H9 (cell line): ENCODE measurements at regions not wholly inside any gene's neighbourhood (a gene's known extent, or its start where the extent isn't known, plus 50 kb on each side); places are given as distances from the start of the nearest gene placed in this dataset.

ENCODE experiments used
- DNase-seq: peaks from one replicate; pipeline ENCODE4 v3.0.0-alpha.2; 2017
- H2AFZ ChIP-seq: one replicate; pipeline ENCODE4 v1.6.1; 2013; ENCODE audit warnings: mild to moderate bottlenecking, low read length, control low read depth, moderate library complexity
- H2AK5ac ChIP-seq: 2 replicates; pipeline ENCODE4 v1.6.1; 2013; ENCODE audit warnings: low read length, control low read depth, mixed read lengths; ENCODE audit not compliant: insufficient read length
- H2BK120ac ChIP-seq: one replicate; pipeline ENCODE4 v1.6.1; 2013; ENCODE audit warnings: low read depth, mild to moderate bottlenecking, low read length, control low read depth, inconsistent platforms; ENCODE audit not compliant: poor library complexity, severe bottlenecking
- H2BK12ac ChIP-seq: 2 replicates; pipeline ENCODE4 v1.6.1; 2013; ENCODE audit warnings: low read length, control low read depth, mixed read lengths, low read depth; ENCODE audit not compliant: insufficient read length
- H2BK15ac ChIP-seq: 2 replicates; pipeline ENCODE4 v1.6.1; 2013; ENCODE audit warnings: low read depth, low read length, control low read depth
- H2BK20ac ChIP-seq: one replicate; pipeline ENCODE4 v1.6.1; 2013; ENCODE audit warnings: low read depth, mild to moderate bottlenecking, low read length, control low read depth, inconsistent platforms; ENCODE audit not compliant: poor library complexity, severe bottlenecking
- H2BK5ac ChIP-seq: 2 replicates; pipeline ENCODE4 v1.6.1; 2013; ENCODE audit warnings: low read length, control low read depth, mixed read lengths; ENCODE audit not compliant: insufficient read length
- H3K14ac ChIP-seq: 2 replicates; pipeline ENCODE4 v1.6.1; 2013; ENCODE audit warnings: low read length, control low read depth; ENCODE audit not compliant: insufficient read depth
- H3K18ac ChIP-seq: 2 replicates; pipeline ENCODE4 v1.6.1; 2013; ENCODE audit warnings: low read depth, mild to moderate bottlenecking, mixed read lengths, low read length, control low read depth; ENCODE audit not compliant: insufficient read length
- H3K23ac ChIP-seq: 2 replicates; pipeline ENCODE4 v1.6.1; 2013; ENCODE audit warnings: low read length, control low read depth, mixed read lengths, low read depth; ENCODE audit not compliant: insufficient read length
- H3K23me2 ChIP-seq: 2 replicates; pipeline ENCODE4 v1.6.1; 2013; ENCODE audit warnings: low read depth, mild to moderate bottlenecking, mixed read lengths, low read length, control low read depth; ENCODE audit not compliant: insufficient read length, poor library complexity, severe bottlenecking
- H3K27ac ChIP-seq: 2 replicates; pipeline ENCODE4 v1.5.1; 2013; ENCODE audit warnings: low read length, control low read depth, mixed read lengths, low read depth; ENCODE audit not compliant: insufficient read length
- H3K27me3 ChIP-seq: 2 replicates; pipeline ENCODE4 v1.6.1; 2013; ENCODE audit warnings: low read length, control low read depth, inconsistent platforms; ENCODE audit not compliant: insufficient read depth
- H3K4ac ChIP-seq: 2 replicates; pipeline ENCODE4 v1.6.1; 2013; ENCODE audit warnings: low read depth, mild to moderate bottlenecking, control low read depth, inconsistent platforms, low read length, moderate library complexity
- H3K4me1 ChIP-seq: 2 replicates; pipeline ENCODE4 v1.6.1; 2013; ENCODE audit warnings: low read length, control low read depth, inconsistent platforms; ENCODE audit not compliant: insufficient read depth
- H3K4me2 ChIP-seq: 2 replicates; pipeline ENCODE4 v1.6.1; 2013; ENCODE audit warnings: low read length, control low read depth, mixed read lengths; ENCODE audit not compliant: insufficient read length, insufficient read depth
- H3K56ac ChIP-seq: 2 replicates; pipeline ENCODE4 v1.6.1; 2013; ENCODE audit warnings: low read depth, mild to moderate bottlenecking, mixed read lengths, low read length, control low read depth; ENCODE audit not compliant: insufficient read length
- H3K79me1 ChIP-seq: 2 replicates; pipeline ENCODE4 v1.6.1; 2013; ENCODE audit warnings: low read depth, mild to moderate bottlenecking, moderate library complexity, low read length, control low read depth, inconsistent platforms; ENCODE audit not compliant: insufficient read depth, poor library complexity, severe bottlenecking
- H3K79me2 ChIP-seq: 2 replicates; pipeline ENCODE4 v1.6.1; 2013; ENCODE audit warnings: low read length, control low read depth, inconsistent platforms; ENCODE audit not compliant: insufficient read depth
- H3K9ac ChIP-seq: 2 replicates; pipeline ENCODE4 v1.6.1; 2013; ENCODE audit warnings: low read length, control low read depth, mixed read lengths; ENCODE audit not compliant: insufficient read length; ENCODE audit errors: extremely low read depth
- H3K9me3 ChIP-seq: one replicate; pipeline ENCODE4 v1.6.1; 2013; ENCODE audit warnings: low read depth, low read length, inconsistent platforms; ENCODE audit not compliant: control insufficient read depth
- H3T11ph ChIP-seq: one replicate; pipeline ENCODE4 v1.6.1; 2013; ENCODE audit warnings: mild to moderate bottlenecking, low read length, control low read depth, inconsistent platforms
- H4K20me1 ChIP-seq: one replicate; pipeline ENCODE4 v1.6.1; 2013; ENCODE audit not compliant: control insufficient read depth, insufficient read length, insufficient read depth
- H4K5ac ChIP-seq: 2 replicates; pipeline ENCODE4 v1.6.1; 2013; ENCODE audit warnings: low read depth, mild to moderate bottlenecking, mixed read lengths, low read length, control low read depth; ENCODE audit not compliant: insufficient read length
- H4K8ac ChIP-seq: replicated peaks from 2 replicates; pipeline ENCODE4 v1.6.1; 2013; ENCODE audit warnings: low read length, control low read depth, mixed read lengths, low read depth; ENCODE audit not compliant: insufficient read length
- H4K91ac ChIP-seq: 2 replicates; pipeline ENCODE4 v1.6.1; 2013; ENCODE audit warnings: low read depth, mild to moderate bottlenecking, moderate library complexity, mixed read lengths, low read length, control low read depth; ENCODE audit not compliant: insufficient read length
- H3K27ac Mint-ChIP-seq, 3 experiments: 2 replicates in 2 of 3; 3 replicates in 1 of 3; pipeline ENCODE4 v1.8.0; 2020 to 2021; ENCODE audit warnings: mixed read lengths in 3 of 3, mild to moderate bottlenecking in 1 of 3, moderate library complexity in 1 of 3
- H3K27me3 Mint-ChIP-seq: 2 replicates; pipeline ENCODE4 v1.8.0; 2021; ENCODE audit warnings: low read depth, mild to moderate bottlenecking, moderate library complexity, mixed read lengths
- H3K36me3 Mint-ChIP-seq, 3 experiments: 2 replicates in 2 of 3; 3 replicates in 1 of 3; pipeline ENCODE4 v1.8.0; 2020 to 2021; ENCODE audit warnings: low read depth in 3 of 3, mixed read lengths in 3 of 3; ENCODE audit not compliant: insufficient read depth in 1 of 3
- H3K4me1 Mint-ChIP-seq, 2 experiments: 2 replicates each; pipeline ENCODE4 v1.8.0; 2020; ENCODE audit warnings: mixed read lengths in 2 of 2
- H3K4me3 Mint-ChIP-seq, 2 experiments: 2 replicates in 1 of 2; 3 replicates in 1 of 2; pipeline ENCODE4 v1.8.0; 2020 to 2021; ENCODE audit warnings: mild to moderate bottlenecking in 2 of 2, mixed read lengths in 2 of 2, moderate library complexity in 1 of 2
- H3K9me3 Mint-ChIP-seq, 2 experiments: 2 replicates in 1 of 2; 3 replicates in 1 of 2; pipeline ENCODE4 v1.8.0; 2020; ENCODE audit warnings: mild to moderate bottlenecking in 2 of 2, mixed read lengths in 2 of 2, moderate library complexity in 1 of 2
- CTCF ChIP-seq: fragments of 200-600 bp; sonication (generic); conservative IDR thresholded peaks from 3 replicates; pipeline ENCODE4 v1.8.0; 2021; ENCODE audit warnings: antibody characterized with exemption, mild to moderate bottlenecking
- WGBS: extraction: QIAGEN DNeasy Blood & Tissue Kit; methylation state at CpG from one replicate; pipeline ENCODE4 v1.1.7; 2013; ENCODE audit warnings: missing lambda C conversion rate, low lambda C conversion rate, mixed read lengths; ENCODE audit not compliant: insufficient read length; ENCODE audit errors: extremely low coverage; 5-methylcytosine and 5-hydroxymethylcytosine counted together

- Histone ChIP-seq H2BK12ac (no peak overlapping the region), H4K8ac (no peak overlapping the region), H3K4me1 (no peaks in the 10 kb centered on the region), H3T11ph (no peak overlapping the region), H4K5ac (no peak overlapping the region), H3K4ac (no peak overlapping the region), H3K4me2 (no peak overlapping the region), H3K27me3 (no peaks in the 10 kb centered on the region), H2BK20ac (no peak overlapping the region), H2BK120ac (no peak overlapping the region), H3K23me2 (no peaks in the 10 kb centered on the region), H3K14ac (no peak overlapping the region), H3K56ac (no peak overlapping the region), H2AFZ (no peak overlapping the region), H3K27ac (no peak overlapping the region), H3K79me2 (no peaks in the 10 kb centered on the region), H3K23ac (no peak overlapping the region), H2BK5ac (no peak overlapping the region), H2AK5ac (no peak overlapping the region), H3K9me3 (no peaks in the 10 kb centered on the region), H3K9ac (no peak overlapping the region), H3K18ac (no peak overlapping the region), H3K79me1 (no peaks in the 10 kb centered on the region), H2BK15ac (no peak overlapping the region), H4K91ac (no peak overlapping the region), H4K20me1 (no peaks in the 10 kb centered on the region)
- Mint-ChIP-seq H3K4me3 (no peak overlapping the region), H3K9me3 (no peaks in the 10 kb centered on the region), H3K36me3 (no peaks in the 10 kb centered on the region; a peak in 1 of 7 replicates), H3K4me1 (no peaks in the 10 kb centered on the region), H3K27ac (no peak overlapping the region), H3K27me3 (no peaks in the 10 kb centered on the region)
- no peak for DNase-seq
- no peak for TF ChIP-seq CTCF
- no CpG with 5 or more reads among the region's 4 CpGs for WGBS
Observed at GRCh38 chr3:89624494-89624893, 517.1 kb downstream of the EPHA3 start.
